NCI-H82 (cell line): ENCODE measurements at regions not wholly inside any gene's neighbourhood (a gene's known extent, or its start where the extent isn't known, plus 50 kb on each side); places are given as distances from the start of the nearest gene placed in this dataset.

ENCODE experiments used
- DNase-seq: peaks from one replicate; lab custom pipeline; 2025; lab: John Stamatoyannopoulos, UW

- DNase-seq, result no peak
Observed at GRCh38 chr1:114227059-114227458, 73.4 kb upstream of the SYT6 start.

- DNase-seq, result no peak
Observed at GRCh38 chr1:114224196-114224907, 70.7 kb upstream of the SYT6 start.

GRCh38 chr1:114222920-114223319 is 69.3 kb upstream of the SYT6 start:
- no peak for DNase-seq

- peak; percentile 52 for DNase-seq
Observed at GRCh38 chr1:114219172-114219868, 65.7 kb upstream of the SYT6 start.

- DNase-seq, result no peak
Observed at GRCh38 chr1:114218361-114219171, 64.9 kb upstream of the SYT6 start.

GRCh38 chr1:114216431-114217173 is 62.9 kb upstream of the SYT6 start:
- DNase-seq, result no peak

GRCh38 chr1:114215436-114215835 is 61.8 kb upstream of the SYT6 start:
- peak; percentile 35 for DNase-seq

GRCh38 chr1:114214016-114214415 is 60.3 kb upstream of the SYT6 start:
- DNase-seq, result no peak

- DNase-seq, result peak; percentile 7
Observed at GRCh38 chr1:114209971-114210370, 56.3 kb upstream of the SYT6 start.

GRCh38 chr1:114208714-114209113 is 55.0 kb upstream of the SYT6 start:
- peak; percentile 28 for DNase-seq

GRCh38 chr1:114208106-114208505 is 54.4 kb upstream of the SYT6 start:
- peak; percentile 28 for DNase-seq

- DNase-seq, result no peak
Observed at GRCh38 chr1:114207635-114208034, 54.0 kb upstream of the SYT6 start.

GRCh38 chr1:114206392-114206791 is 52.7 kb upstream of the SYT6 start:
- DNase-seq, result no peak

- no peak for DNase-seq
Observed at GRCh38 chr1:114203595-114204128, 50.0 kb upstream of the SYT6 start.
